H1 (cell line): ENCODE measurements at regions not wholly inside any gene's neighbourhood (a gene's known extent, or its start where the extent isn't known, plus 50 kb on each side); places are given as distances from the start of the nearest gene placed in this dataset.

Source experiments
- ATF2 ChIP-seq: IDR thresholded peaks from 2 replicates; pipeline ENCODE4 v1.6.1; 2012; ENCODE audit warnings: low read length, inconsistent platforms
- CEBPB ChIP-seq: IDR thresholded peaks from 2 replicates; pipeline ENCODE4 v1.6.1; 2012; ENCODE audit warnings: low read depth, low read length
- CTCF ChIP-seq, 3 experiments: IDR thresholded peaks; 1 replicate in 2 of 3; 2 replicates in 1 of 3; pipeline versions ENCODE4 v1.5.1 to v1.6.1; 2011; ENCODE audit warnings: low read length in 3 of 3, mild to moderate bottlenecking in 3 of 3, inconsistent platforms in 2 of 3, low read depth in 1 of 3, moderate library complexity in 1 of 3; ENCODE audit not compliant: insufficient read depth in 1 of 3; ENCODE audit errors: control extremely low read depth in 1 of 3
- GTF2F1 ChIP-seq: IDR thresholded peaks from 2 replicates; pipeline ENCODE4 v1.6.1; 2012; ENCODE audit warnings: low read depth, low read length, improper control_type of control experiment, borderline replicate concordance
- TAF1 ChIP-seq: IDR thresholded peaks from 2 replicates; pipeline ENCODE4 v1.6.1; 2011; ENCODE audit warnings: mild to moderate bottlenecking, low read depth, low read length

DNA sequence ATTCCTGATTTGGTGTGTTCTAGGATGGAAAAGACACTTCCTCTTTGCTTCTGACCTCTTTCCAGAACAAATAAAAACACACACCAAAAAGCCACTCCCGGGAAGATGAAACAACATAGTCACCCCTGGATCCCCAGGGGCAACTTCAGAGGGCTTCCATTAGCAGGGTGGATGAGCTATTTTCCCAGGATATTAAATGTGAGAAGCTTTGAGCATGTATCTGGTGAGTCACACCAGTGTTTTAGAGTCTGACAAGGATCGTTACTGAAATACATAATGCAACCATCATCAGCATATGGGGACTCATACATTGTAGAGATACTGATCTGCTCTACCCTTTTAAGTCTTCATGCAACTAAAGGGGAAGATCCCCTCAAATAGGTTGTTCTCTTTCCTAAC is 115.5 kb upstream of the ZNF438 start:
- TF ChIP-seq CTCF (IDR thresholded peaks at IDR 0.05; ENCODE audit: control extremely low read depth in 1 of 3, insufficient read depth in 1 of 3, low read depth in 1 of 3, low read length in 3 of 3) (no peak), TAF1 (no peak), CEBPB (no peak), GTF2F1 (no peak), ATF2 (no peak)
